HepG2 (cell line): ENCODE measurements at regions not wholly inside any gene's neighbourhood (a gene's known extent, or its start where the extent isn't known, plus 50 kb on each side); places are given as distances from the start of the nearest gene placed in this dataset.

Source experiments
- ATAC-seq: fragments of 200-7000 bp; cut with Tn5 transposase; 3 replicates; pipeline ENCODE4 v1.9.1; 2020; ENCODE audit warnings: mild to moderate bottlenecking, moderate library complexity
- BruUV-seq: library from RNA; stranded (reverse); fragments of 400-500 nt; replicated peaks from 2 replicates; lab custom pipeline; 2021; lab: Mats Ljungman, UMichigan
- CTCF ChIA-PET: fragments of 300-600 bp; formaldehyde crosslinking; extraction: SDS; loops from one replicate; lab custom pipeline; 2021; ENCODE audit warnings: low total read pairs, inconsistent platforms, low intra/inter-chr PET ratio; lab: Yijun Ruan, JAX
- POLR2A ChIA-PET: fragments of 350-600 bp; sonication (Branson Sonifier 250); formaldehyde crosslinking; loops from one replicate; lab custom pipeline; 2020; ENCODE audit warnings: antibody characterized with exemption, inconsistent platforms; lab: Yijun Ruan, JAX
- DNase-seq: peaks from one replicate; pipeline ENCODE4 v3.0.0-alpha.2; 2015; ENCODE audit warnings: low spot score
- FAIRE-seq: peaks from 3 replicates; lab custom pipeline; 2011; peaks lifted over from hg19 to GRCh38; lab: Jason Lieb, UNC
- H2AFZ ChIP-seq: one replicate; pipeline ENCODE4 v1.6.1; 2011; ENCODE audit warnings: low read length, inconsistent platforms
- H3K27ac ChIP-seq: fragments of 300-600 bp; 3 replicates; pipeline ENCODE4 v1.8.0; 2011; ENCODE audit warnings: mixed run types, mild to moderate bottlenecking, mixed read lengths, low read length, inconsistent platforms; ENCODE audit not compliant: insufficient read depth; ENCODE audit errors: extremely low read length
- H3K27me3 ChIP-seq, 2 experiments: fragments of 200-600 bp in 1 of 2; 2 replicates in 1 of 2; 3 replicates in 1 of 2; pipeline versions ENCODE4 v1.6.0 to v1.8.0; 2011; ENCODE audit warnings: low read length in 2 of 2, mild to moderate bottlenecking in 2 of 2, moderate library complexity in 2 of 2, inconsistent platforms in 1 of 2; ENCODE audit not compliant: insufficient read depth in 2 of 2, control insufficient read depth in 1 of 2
- H3K36me3 ChIP-seq, 2 experiments: fragments of 200-600 bp in 1 of 2; replicated peaks in 1 of 2; 2 replicates in 1 of 2; 3 replicates in 1 of 2; pipeline versions ENCODE4 v1.5.1 to v1.8.0; 2011; ENCODE audit warnings: low read length in 2 of 2, inconsistent platforms in 1 of 2; ENCODE audit not compliant: insufficient read depth in 2 of 2, control insufficient read depth in 1 of 2
- H3K4me1 ChIP-seq: 2 replicates; pipeline ENCODE4 v1.5.1; 2012; ENCODE audit warnings: low read length, inconsistent platforms; ENCODE audit not compliant: insufficient read depth
- H3K4me2 ChIP-seq: 2 replicates; pipeline ENCODE4 v1.6.0; 2011; ENCODE audit warnings: low read depth, low read length, inconsistent platforms
- H3K4me3 ChIP-seq, 3 experiments: fragments of 200-600 bp in 1 of 3; sonication (generic), shearing (Covaris generic) in 1 of 3; replicated peaks in 1 of 3; 2 replicates each; pipeline ENCODE4 v1.5.1; 2011 to 2016; ENCODE audit warnings: low read length in 3 of 3, inconsistent platforms in 2 of 3, low read depth in 2 of 3, mild to moderate bottlenecking in 2 of 3, control low read depth in 1 of 3, mixed read lengths in 1 of 3; ENCODE audit not compliant: insufficient read depth in 1 of 3
- H3K79me2 ChIP-seq: one replicate; pipeline ENCODE4 v1.6.1; 2011; ENCODE audit warnings: low read length, inconsistent platforms; ENCODE audit not compliant: insufficient read depth
- H3K9ac ChIP-seq: 2 replicates; pipeline ENCODE4 v1.6.0; 2011; ENCODE audit warnings: mild to moderate bottlenecking, low read depth, low read length, inconsistent platforms; ENCODE audit not compliant: insufficient read depth
- H3K9me3 ChIP-seq: 2 replicates; pipeline ENCODE4 v1.5.1; 2012; ENCODE audit warnings: mild to moderate bottlenecking, low read length
- H4K20me1 ChIP-seq: 2 replicates; pipeline ENCODE4 v1.6.0; 2011; ENCODE audit warnings: inconsistent platforms, mild to moderate bottlenecking, low read length, moderate library complexity; ENCODE audit not compliant: insufficient read depth
- KDM4B ChIP-seq: sonication (generic); formaldehyde crosslinking; IDR thresholded peaks from 2 replicates; pipeline ENCODE4 v1.4.0; 2020; ENCODE audit warnings: missing genetic modification reagents
- NFAT5 ChIP-seq: sonication (generic); formaldehyde crosslinking; IDR thresholded peaks from 2 replicates; pipeline ENCODE4 v1.4.0; 2020; ENCODE audit warnings: missing genetic modification reagents
- NR1H2 ChIP-seq: sonication (generic); formaldehyde crosslinking; IDR thresholded peaks from 2 replicates; pipeline ENCODE4 v1.8.1; 2022; ENCODE audit warnings: low read depth, missing genetic modification reagents, borderline replicate concordance
- PITX1 ChIP-seq: sonication (generic); formaldehyde crosslinking; IDR thresholded peaks from 2 replicates; pipeline ENCODE4 v1.5.1; 2020; ENCODE audit warnings: mild to moderate bottlenecking, missing genetic modification reagents
- TRAFD1 ChIP-seq: sonication (generic); formaldehyde crosslinking; IDR thresholded peaks from 2 replicates; pipeline ENCODE4 v1.5.1; 2020; ENCODE audit warnings: missing genetic modification reagents, mild to moderate bottlenecking, borderline replicate concordance
- YEATS4 ChIP-seq: sonication (generic); formaldehyde crosslinking; IDR thresholded peaks from 2 replicates; pipeline ENCODE4 v1.4.0; 2020; ENCODE audit warnings: missing genetic modification reagents, borderline replicate concordance
- ZNF253 ChIP-seq: sonication (generic); formaldehyde crosslinking; IDR thresholded peaks from 2 replicates; pipeline ENCODE4 v1.8.0; 2022; ENCODE audit warnings: mild to moderate bottlenecking, missing genetic modification reagents, borderline replicate concordance
- ZNF33B ChIP-seq: sonication (generic); formaldehyde crosslinking; IDR thresholded peaks from 2 replicates; pipeline ENCODE4 v1.5.1; 2020; ENCODE audit warnings: mild to moderate bottlenecking, missing genetic modification reagents
- ZNF468 ChIP-seq: sonication (generic); formaldehyde crosslinking; IDR thresholded peaks from 2 replicates; pipeline ENCODE4 v1.8.0; 2022; ENCODE audit warnings: mild to moderate bottlenecking, moderate library complexity, missing genetic modification reagents
- ZNF619 ChIP-seq: sonication (generic); formaldehyde crosslinking; IDR thresholded peaks from 2 replicates; pipeline ENCODE4 v1.4.0; 2020; ENCODE audit warnings: mild to moderate bottlenecking, missing genetic modification reagents
- WGBS: methylation state at CpG from one replicate; pipeline ENCODE4 v1.1.6; 2017; ENCODE audit warnings: low lambda C conversion rate; 5-methylcytosine and 5-hydroxymethylcytosine counted together
- in situ Hi-C: cut with HindIII; loops from 2 replicates; pipeline ENCODE4 v1.10.0; 2017; ENCODE audit warnings: low pct_unique_long_range_greater_than_20kb; ENCODE audit not compliant: extremely low pct_ligation_motif_present
- intact Hi-C: fragments of 100-400 bp; cut with micrococcal nuclease; formaldehyde crosslinking; loops from one replicate; pipeline ENCODE4 v1.10.0; 2022; ENCODE audit not compliant: unreplicated experiment

- TF ChIP-seq ZNF33B (CRISPR knock-in tag) = no peak
- TF ChIP-seq ZNF253 (CRISPR knock-in tag) = no peak
- TF ChIP-seq ZNF468 (CRISPR knock-in tag) = no peak
- no peak for TF ChIP-seq YEATS4 (CRISPR knock-in tag)
- no peak for TF ChIP-seq NFAT5 (CRISPR knock-in tag)
These were observed 466.2 kb downstream of the FBXO15 start (continued) for GRCh38 chr18:73681398-73681797.

- H3K79me2 ChIP-seq = no peaks in the 10 kb centered on the region
- H3K4me1 ChIP-seq = no peaks in the 10 kb centered on the region
- CTCF ChIA-PET = no interaction called here
- ATAC-seq = no peak
- POLR2A ChIA-PET = no interaction called here
- no peak overlapping the region for H3K27ac ChIP-seq
- WGBS = 23% methylated on average over 8 of the region's 8 CpGs
- no peak for DNase-seq
- no peaks in the 10 kb centered on the region for H4K20me1 ChIP-seq
- no peak overlapping the region for H3K4me2 ChIP-seq
- H3K9me3 ChIP-seq = no peaks in the 10 kb centered on the region
- H3K27me3 ChIP-seq = no peaks in the 10 kb centered on the region; a peak in 1 of 5 replicates
- in situ Hi-C loops = no loop called here
- H2AFZ ChIP-seq = no peak overlapping the region
- intact Hi-C loops = no loop called here
- no TSS peak for BruUV-seq
- FAIRE-seq = no peak
- no peak overlapping the region for H3K4me3 ChIP-seq
- H3K36me3 ChIP-seq = no peaks in the 10 kb centered on the region
- H3K9ac ChIP-seq = no peak overlapping the region
- TF ChIP-seq PITX1 (CRISPR knock-in tag) (no peak), KDM4B (CRISPR knock-in tag) (no peak), ZNF619 (no peak), NR1H2 (CRISPR knock-in tag) (no peak), TRAFD1 (no peak)
These were observed 467.5 kb downstream of the FBXO15 start for GRCh38 chr18:73679941-73680712.
